HEK293 (cell line): ENCODE measurements at regions not wholly inside any gene's neighbourhood (a gene's known extent, or its start where the extent isn't known, plus 50 kb on each side); places are given as distances from the start of the nearest gene placed in this dataset.
"Not testable (repeated sequence)": the region's sequence is repeated elsewhere in the genome, so short reads cannot be mapped to it uniquely, and the experiment has no call there.

Experiments
- CTCF ChIA-PET: fragments of 350-600 bp; formaldehyde crosslinking; extraction: SDS; loops from one replicate; lab custom pipeline; 2021; ENCODE audit warnings: antibody characterized with exemption; lab: Yijun Ruan, JAX
- POLR2A ChIA-PET: fragments of 300-600 bp; formaldehyde crosslinking; extraction: SDS; loops from one replicate; lab custom pipeline; 2020; ENCODE audit warnings: antibody characterized with exemption, inconsistent platforms; lab: Yijun Ruan, JAX
- H3K27ac ChIP-seq: fragments of 200-500 bp; sonication (Bioruptor generic); 2 replicates; pipeline ENCODE4 v1.5.1; 2014; ENCODE audit warnings: low read depth, low read length, control low read depth, inconsistent platforms; ENCODE audit errors: extremely low read depth
- H3K36me3 ChIP-seq, 2 experiments: fragments of 200-500 bp in 1 of 2; sonication (Bioruptor generic) in 1 of 2; 1 replicate in 1 of 2; 2 replicates in 1 of 2; pipeline ENCODE4 v1.5.1; 2014 to 2017; ENCODE audit warnings: inconsistent platforms in 2 of 2, low read length in 2 of 2; ENCODE audit not compliant: control insufficient read depth in 2 of 2, insufficient read depth in 1 of 2
- H3K4me1 ChIP-seq: fragments of 200-500 bp; sonication (Bioruptor generic); 2 replicates; pipeline ENCODE4 v1.5.1; 2014; ENCODE audit warnings: mild to moderate bottlenecking, low read length, inconsistent platforms; ENCODE audit not compliant: control insufficient read depth, insufficient read depth
- H3K4me3 ChIP-seq: 2 replicates; pipeline ENCODE4 v1.5.1; 2011; ENCODE audit warnings: low read depth, mild to moderate bottlenecking, control low read depth, low read length, moderate library complexity
- H3K9me3 ChIP-seq: fragments of 200-500 bp; sonication (Bioruptor generic); 2 replicates; pipeline ENCODE4 v1.5.1; 2014; ENCODE audit warnings: low read depth, low read length, inconsistent platforms; ENCODE audit not compliant: control insufficient read depth, insufficient read depth

- H3K4me1 ChIP-seq, H3K9me3 ChIP-seq, H3K36me3 ChIP-seq, H3K27ac ChIP-seq, POLR2A ChIA-PET, CTCF ChIA-PET, H3K4me3 ChIP-seq: not testable (repeated sequence)
These were observed 4545.7 kb upstream of the TPTE start for GRCh38 chr21:5975719-5976118.

- H3K4me3 ChIP-seq, H3K4me1 ChIP-seq, H3K36me3 ChIP-seq, CTCF ChIA-PET, POLR2A ChIA-PET, H3K9me3 ChIP-seq, H3K27ac ChIP-seq: not testable (repeated sequence)
These were observed 4523.8 kb upstream of the TPTE start for GRCh38 chr21:5997586-5997985.

- CTCF ChIA-PET, H3K36me3 ChIP-seq, POLR2A ChIA-PET, H3K27ac ChIP-seq, H3K4me1 ChIP-seq, H3K9me3 ChIP-seq, H3K4me3 ChIP-seq: not testable (repeated sequence)
These were observed 4505.8 kb upstream of the TPTE start for GRCh38 chr21:6015422-6016057.

- H3K9me3 ChIP-seq, POLR2A ChIA-PET, CTCF ChIA-PET, H3K4me1 ChIP-seq, H3K36me3 ChIP-seq, H3K27ac ChIP-seq, H3K4me3 ChIP-seq: not testable (repeated sequence)
These were observed 4500.9 kb upstream of the TPTE start for GRCh38 chr21:6020460-6020859.

GRCh38 chr21:6020953-6021716, 4500.2 kb upstream of the TPTE start:
- H3K9me3 ChIP-seq, H3K27ac ChIP-seq, H3K36me3 ChIP-seq, H3K4me1 ChIP-seq, POLR2A ChIA-PET, CTCF ChIA-PET, H3K4me3 ChIP-seq: not testable (repeated sequence)

- H3K4me1 ChIP-seq, H3K9me3 ChIP-seq, POLR2A ChIA-PET, CTCF ChIA-PET, H3K36me3 ChIP-seq, H3K4me3 ChIP-seq, H3K27ac ChIP-seq: not testable (repeated sequence)
These were observed 4499.6 kb upstream of the TPTE start for GRCh38 chr21:6021717-6022270.

GRCh38 chr21:6023331-6023730, 4498.1 kb upstream of the TPTE start:
- POLR2A ChIA-PET, H3K27ac ChIP-seq, H3K36me3 ChIP-seq, H3K4me1 ChIP-seq, H3K9me3 ChIP-seq, CTCF ChIA-PET, H3K4me3 ChIP-seq: not testable (repeated sequence)

GRCh38 chr21:6025139-6025538, 4496.2 kb upstream of the TPTE start:
- CTCF ChIA-PET, POLR2A ChIA-PET, H3K9me3 ChIP-seq, H3K4me1 ChIP-seq, H3K36me3 ChIP-seq, H3K27ac ChIP-seq, H3K4me3 ChIP-seq: not testable (repeated sequence)

GRCh38 chr21:6027497-6027896, 4493.9 kb upstream of the TPTE start:
- POLR2A ChIA-PET, result not testable (repeated sequence)

GRCh38 chr21:6034124-6034678, 4487.2 kb upstream of the TPTE start:
- CTCF ChIA-PET, H3K9me3 ChIP-seq, H3K4me3 ChIP-seq, POLR2A ChIA-PET, H3K36me3 ChIP-seq, H3K27ac ChIP-seq, H3K4me1 ChIP-seq: not testable (repeated sequence)

More at GRCh38 chr21:6027497-6027896, 4493.9 kb upstream of the TPTE start:
- H3K36me3 ChIP-seq, H3K4me3 ChIP-seq, H3K4me1 ChIP-seq, H3K27ac ChIP-seq, CTCF ChIA-PET, H3K9me3 ChIP-seq: not testable (repeated sequence)
